Fibroblast of lung (primary cell): ENCODE measurements at regions not wholly inside any gene's neighbourhood (a gene's known extent, or its start where the extent isn't known, plus 50 kb on each side); places are given as distances from the start of the nearest gene placed in this dataset.

Experiments used
- CTCF ChIP-seq, 2 donors: IDR thresholded peaks in 1 of 2; conservative IDR thresholded peaks in 1 of 2; 1 replicate in 1 of 2; 2 replicates in 1 of 2; pipeline ENCODE4 v1.5.1; 2011 to 2012; ENCODE audit warnings: low read length in 2 of 2, control low read depth in 1 of 2, inconsistent platforms in 1 of 2, low read depth in 1 of 2, mild to moderate bottlenecking in 1 of 2
- EZH2 ChIP-seq: IDR thresholded peaks from 2 replicates; pipeline ENCODE4 v1.5.1; 2012; ENCODE audit warnings: low read length, control low read depth, mild to moderate bottlenecking; ENCODE audit errors: missing control alignments

GRCh38 chr15:53202876-53203275 is 412.7 kb upstream of the ONECUT1 start:
- TF ChIP-seq CTCF (conservative IDR thresholded peaks at IDR 0.05 in 1 of 2, IDR thresholded peaks at IDR 0.05 in 1 of 2; ENCODE audit: low read depth in 1 of 2, low read length in 2 of 2), result no peak
- TF ChIP-seq EZH2, result no peak
